ENCODE measurements at regions not wholly inside any gene's neighbourhood (a gene's known extent, or its start where the extent isn't known, plus 50 kb on each side); places are given as distances from the start of the nearest gene placed in this dataset.

GRCh38 chr5:82815871-82816270, 261.3 kb downstream of the TMEM167A start:
- TF ChIP-seq CTCF (IDR thresholded peaks at IDR 0.05 in 2 of 3, conservative IDR thresholded peaks at IDR 0.05 in 1 of 3; ENCODE audit: borderline replicate concordance in 1 of 3, insufficient read depth in 1 of 3, low read depth in 2 of 3, low read length in 2 of 3) (no peak), EZH2 (IDR thresholded peaks at IDR 0.05) (no peak)
